Liver (tissue), 8 donors: ENCODE measurements at regions not wholly inside any gene's neighbourhood (a gene's known extent, or its start where the extent isn't known, plus 50 kb on each side); places are given as distances from the start of the nearest gene placed in this dataset.

Source experiments
- DNase-seq: peaks from one replicate; pipeline ENCODE4 v3.0.0-alpha.2; 2017; ENCODE audit warnings: low spot score
- H3K27ac ChIP-seq, 2 donors: one replicate each; pipeline ENCODE4 v1.7.0; 2013; ENCODE audit warnings: inconsistent platforms in 2 of 2, low read length in 2 of 2, control low read depth in 1 of 2, low read depth in 1 of 2, mild to moderate bottlenecking in 1 of 2
- H3K27me3 ChIP-seq, 4 donors: one replicate each; pipeline versions ENCODE4 v1.6.1 to v1.7.0; 2013; ENCODE audit warnings: low read length in 3 of 4, inconsistent platforms in 1 of 4, mild to moderate bottlenecking in 1 of 4, moderate library complexity in 1 of 4; ENCODE audit not compliant: control insufficient read depth in 4 of 4, insufficient read depth in 4 of 4
- H3K36me3 ChIP-seq, 4 donors: one replicate each; pipeline versions ENCODE4 v1.6.1 to v1.7.0; 2013; ENCODE audit warnings: low read length in 3 of 4, mild to moderate bottlenecking in 3 of 4, low read depth in 1 of 4, moderate library complexity in 1 of 4; ENCODE audit not compliant: control insufficient read depth in 4 of 4, insufficient read depth in 3 of 4
- H3K4me1 ChIP-seq, 4 donors: one replicate each; pipeline versions ENCODE4 v1.6.1 to v1.7.0; 2013; ENCODE audit warnings: low read length in 3 of 4, mild to moderate bottlenecking in 3 of 4, moderate library complexity in 1 of 4; ENCODE audit not compliant: control insufficient read depth in 4 of 4, insufficient read depth in 4 of 4
- H3K4me3 ChIP-seq, 3 donors: one replicate each; pipeline versions ENCODE4 v1.6.1 to v1.7.0; 2013; ENCODE audit warnings: low read length in 3 of 3, control low read depth in 1 of 3, low read depth in 1 of 3, mild to moderate bottlenecking in 1 of 3
- H3K9ac ChIP-seq, 2 donors: one replicate each; pipeline ENCODE4 v1.7.0; 2013; ENCODE audit warnings: low read length in 2 of 2, mild to moderate bottlenecking in 2 of 2, moderate library complexity in 2 of 2, control low read depth in 1 of 2, low read depth in 1 of 2
- H3K9me3 ChIP-seq, 4 donors: one replicate each; pipeline versions ENCODE4 v1.6.1 to v1.7.0; 2013; ENCODE audit warnings: low read length in 3 of 4; ENCODE audit not compliant: control insufficient read depth in 4 of 4
- FOXA1 ChIP-seq: IDR thresholded peaks from 2 replicates; pipeline ENCODE4 v1.6.1; 2016; ENCODE audit warnings: antibody characterized with exemption
- FOXA2 ChIP-seq: IDR thresholded peaks from 2 replicates; pipeline ENCODE4 v1.6.1; 2016; ENCODE audit warnings: antibody characterized with exemption
- HNF4A ChIP-seq, 2 donors: conservative IDR thresholded peaks; 2 replicates each; pipeline ENCODE4 v1.6.1; 2016; ENCODE audit warnings: antibody characterized with exemption in 2 of 2, mild to moderate bottlenecking in 2 of 2
- HNF4G ChIP-seq: IDR thresholded peaks from 2 replicates; pipeline ENCODE4 v1.6.1; 2016; ENCODE audit warnings: antibody characterized with exemption
- RAD21 ChIP-seq, 2 donors: IDR thresholded peaks; 2 replicates each; pipeline ENCODE4 v1.6.1; 2016; ENCODE audit warnings: antibody characterized with exemption in 2 of 2, mild to moderate bottlenecking in 2 of 2
- RXRA ChIP-seq, 2 donors: IDR thresholded peaks; 2 replicates each; pipeline ENCODE4 v1.6.1; 2017 to 2018; ENCODE audit warnings: antibody characterized with exemption in 2 of 2, mild to moderate bottlenecking in 1 of 2
- SP1 ChIP-seq: IDR thresholded peaks from 2 replicates; pipeline ENCODE4 v1.6.1; 2018; ENCODE audit warnings: antibody characterized with exemption, mild to moderate bottlenecking
- TAF1 ChIP-seq: conservative IDR thresholded peaks from 2 replicates; pipeline ENCODE4 v1.6.1; 2016; ENCODE audit warnings: antibody characterized with exemption, mild to moderate bottlenecking
- WGBS: extraction: QIAGEN DNeasy Blood & Tissue Kit; methylation state at CpG from one replicate; pipeline ENCODE4 v1.1.7; 2013; 5-methylcytosine and 5-hydroxymethylcytosine counted together
- TF ChIP-seq, protein P1 (sequence below): IDR thresholded peaks from 2 replicates; pipeline ENCODE4 v1.6.1; 2016; ENCODE audit warnings: antibody characterized with exemption
- TF ChIP-seq, protein P2 (sequence below): IDR thresholded peaks from 2 replicates; pipeline ENCODE4 v1.6.1; 2016; ENCODE audit warnings: antibody characterized with exemption
- TF ChIP-seq, protein P3 (sequence below): IDR thresholded peaks from 2 replicates; pipeline ENCODE4 v1.6.1; 2016; ENCODE audit warnings: antibody characterized with exemption, mild to moderate bottlenecking
- TF ChIP-seq, protein P4 (sequence below): fragments of 150-350 bp; IDR thresholded peaks from 2 replicates; pipeline ENCODE4 v1.5.1; 2017; ENCODE audit warnings: improper control_type of control experiment, low read depth, low read length; ENCODE audit not compliant: missing input control
- donor health status: healthy.
- donor health status: healthy.
- donor health status: healthy.
- donor health status: healthy.
- donor health status: healthy.

DNA sequence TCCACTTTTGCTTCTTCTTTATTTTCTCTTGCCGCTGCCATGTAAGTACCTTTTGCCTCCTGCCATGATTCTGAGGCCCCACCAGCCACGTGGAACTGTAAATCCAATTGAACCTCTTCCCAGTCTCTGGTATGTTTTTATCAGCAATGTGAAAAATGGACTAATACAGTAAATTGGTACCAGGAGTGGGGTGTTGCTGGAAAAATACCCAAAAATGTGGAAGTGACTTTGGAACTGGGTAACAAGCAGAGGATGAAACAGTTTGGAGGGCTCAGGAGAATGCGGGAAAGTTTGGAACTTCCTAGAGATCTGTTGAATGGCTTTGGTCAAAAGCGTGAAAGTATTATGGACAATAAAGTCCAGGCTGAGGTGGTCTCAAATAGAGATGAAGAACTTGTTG lies 670.3 kb upstream of the ZWINT start:
- DNase-seq: no peak
- H3K9me3 ChIP-seq: peaks cover 1 to 11% (median 5%) of the 10 kb centered on the region in 4 donors
- TF ChIP-seq FOXA1 (no peak), TAF1 (no peak), RXRA (IDR thresholded peaks at IDR 0.05) (no peak), HNF4G (no peak), HNF4A (conservative IDR thresholded peaks at IDR 0.05) (no peak), SP1 (no peak), FOXA2 (no peak)
- TF ChIP-seq, protein P1, sequence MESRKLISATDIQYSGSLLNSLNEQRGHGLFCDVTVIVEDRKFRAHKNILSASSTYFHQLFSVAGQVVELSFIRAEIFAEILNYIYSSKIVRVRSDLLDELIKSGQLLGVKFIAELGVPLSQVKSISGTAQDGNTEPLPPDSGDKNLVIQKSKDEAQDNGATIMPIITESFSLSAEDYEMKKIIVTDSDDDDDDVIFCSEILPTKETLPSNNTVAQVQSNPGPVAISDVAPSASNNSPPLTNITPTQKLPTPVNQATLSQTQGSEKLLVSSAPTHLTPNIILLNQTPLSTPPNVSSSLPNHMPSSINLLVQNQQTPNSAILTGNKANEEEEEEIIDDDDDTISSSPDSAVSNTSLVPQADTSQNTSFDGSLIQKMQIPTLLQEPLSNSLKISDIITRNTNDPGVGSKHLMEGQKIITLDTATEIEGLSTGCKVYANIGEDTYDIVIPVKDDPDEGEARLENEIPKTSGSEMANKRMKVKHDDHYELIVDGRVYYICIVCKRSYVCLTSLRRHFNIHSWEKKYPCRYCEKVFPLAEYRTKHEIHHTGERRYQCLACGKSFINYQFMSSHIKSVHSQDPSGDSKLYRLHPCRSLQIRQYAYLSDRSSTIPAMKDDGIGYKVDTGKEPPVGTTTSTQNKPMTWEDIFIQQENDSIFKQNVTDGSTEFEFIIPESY: no peak
- TF ChIP-seq, protein P2, sequence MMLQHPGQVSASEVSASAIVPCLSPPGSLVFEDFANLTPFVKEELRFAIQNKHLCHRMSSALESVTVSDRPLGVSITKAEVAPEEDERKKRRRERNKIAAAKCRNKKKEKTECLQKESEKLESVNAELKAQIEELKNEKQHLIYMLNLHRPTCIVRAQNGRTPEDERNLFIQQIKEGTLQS: no peak
- TF ChIP-seq, protein P3, sequence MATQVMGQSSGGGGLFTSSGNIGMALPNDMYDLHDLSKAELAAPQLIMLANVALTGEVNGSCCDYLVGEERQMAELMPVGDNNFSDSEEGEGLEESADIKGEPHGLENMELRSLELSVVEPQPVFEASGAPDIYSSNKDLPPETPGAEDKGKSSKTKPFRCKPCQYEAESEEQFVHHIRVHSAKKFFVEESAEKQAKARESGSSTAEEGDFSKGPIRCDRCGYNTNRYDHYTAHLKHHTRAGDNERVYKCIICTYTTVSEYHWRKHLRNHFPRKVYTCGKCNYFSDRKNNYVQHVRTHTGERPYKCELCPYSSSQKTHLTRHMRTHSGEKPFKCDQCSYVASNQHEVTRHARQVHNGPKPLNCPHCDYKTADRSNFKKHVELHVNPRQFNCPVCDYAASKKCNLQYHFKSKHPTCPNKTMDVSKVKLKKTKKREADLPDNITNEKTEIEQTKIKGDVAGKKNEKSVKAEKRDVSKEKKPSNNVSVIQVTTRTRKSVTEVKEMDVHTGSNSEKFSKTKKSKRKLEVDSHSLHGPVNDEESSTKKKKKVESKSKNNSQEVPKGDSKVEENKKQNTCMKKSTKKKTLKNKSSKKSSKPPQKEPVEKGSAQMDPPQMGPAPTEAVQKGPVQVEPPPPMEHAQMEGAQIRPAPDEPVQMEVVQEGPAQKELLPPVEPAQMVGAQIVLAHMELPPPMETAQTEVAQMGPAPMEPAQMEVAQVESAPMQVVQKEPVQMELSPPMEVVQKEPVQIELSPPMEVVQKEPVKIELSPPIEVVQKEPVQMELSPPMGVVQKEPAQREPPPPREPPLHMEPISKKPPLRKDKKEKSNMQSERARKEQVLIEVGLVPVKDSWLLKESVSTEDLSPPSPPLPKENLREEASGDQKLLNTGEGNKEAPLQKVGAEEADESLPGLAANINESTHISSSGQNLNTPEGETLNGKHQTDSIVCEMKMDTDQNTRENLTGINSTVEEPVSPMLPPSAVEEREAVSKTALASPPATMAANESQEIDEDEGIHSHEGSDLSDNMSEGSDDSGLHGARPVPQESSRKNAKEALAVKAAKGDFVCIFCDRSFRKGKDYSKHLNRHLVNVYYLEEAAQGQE: no peak
- TF ChIP-seq, protein P4, sequence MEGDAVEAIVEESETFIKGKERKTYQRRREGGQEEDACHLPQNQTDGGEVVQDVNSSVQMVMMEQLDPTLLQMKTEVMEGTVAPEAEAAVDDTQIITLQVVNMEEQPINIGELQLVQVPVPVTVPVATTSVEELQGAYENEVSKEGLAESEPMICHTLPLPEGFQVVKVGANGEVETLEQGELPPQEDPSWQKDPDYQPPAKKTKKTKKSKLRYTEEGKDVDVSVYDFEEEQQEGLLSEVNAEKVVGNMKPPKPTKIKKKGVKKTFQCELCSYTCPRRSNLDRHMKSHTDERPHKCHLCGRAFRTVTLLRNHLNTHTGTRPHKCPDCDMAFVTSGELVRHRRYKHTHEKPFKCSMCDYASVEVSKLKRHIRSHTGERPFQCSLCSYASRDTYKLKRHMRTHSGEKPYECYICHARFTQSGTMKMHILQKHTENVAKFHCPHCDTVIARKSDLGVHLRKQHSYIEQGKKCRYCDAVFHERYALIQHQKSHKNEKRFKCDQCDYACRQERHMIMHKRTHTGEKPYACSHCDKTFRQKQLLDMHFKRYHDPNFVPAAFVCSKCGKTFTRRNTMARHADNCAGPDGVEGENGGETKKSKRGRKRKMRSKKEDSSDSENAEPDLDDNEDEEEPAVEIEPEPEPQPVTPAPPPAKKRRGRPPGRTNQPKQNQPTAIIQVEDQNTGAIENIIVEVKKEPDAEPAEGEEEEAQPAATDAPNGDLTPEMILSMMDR: no peak
- H3K4me3 ChIP-seq: no peak overlapping the region
- no peaks in the 10 kb centered on the region for H3K36me3 ChIP-seq
- no peaks in the 10 kb centered on the region for H3K4me1 ChIP-seq
- no peak overlapping the region for H3K9ac ChIP-seq
- WGBS: 86% methylated on average over 4 of the region's 4 CpGs
- no peaks in the 10 kb centered on the region for H3K27me3 ChIP-seq
- H3K27ac ChIP-seq: no peak overlapping the region

DNA sequence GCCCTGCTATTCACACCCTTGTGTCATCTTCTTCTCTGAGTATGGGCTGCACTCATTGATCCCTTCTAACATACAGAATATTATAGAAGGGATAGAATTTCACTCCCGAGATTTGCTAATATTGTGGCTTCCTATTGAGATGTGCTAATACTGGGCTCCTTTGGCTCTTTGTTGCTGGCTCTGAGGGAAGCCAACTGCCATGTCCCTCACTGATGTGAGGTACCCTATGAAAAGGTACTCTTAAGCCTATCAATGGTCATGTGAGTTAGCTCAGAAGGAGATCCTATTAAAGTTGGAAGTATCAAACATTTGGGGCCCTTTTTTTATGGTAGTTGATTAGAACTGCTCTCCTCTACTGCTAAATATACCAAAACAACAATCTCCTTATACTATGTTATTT lies 665.2 kb upstream of the ZWINT start:
- Histone ChIP-seq H3K27ac (no peak overlapping the region), H3K4me3 (no peak overlapping the region), H3K9ac (no peak overlapping the region), H3K27me3 (no peaks in the 10 kb centered on the region), H3K36me3 (no peaks in the 10 kb centered on the region), H3K4me1 (no peaks in the 10 kb centered on the region), H3K9me3 (peaks cover 0 to 5% (median under 1%) of the 10 kb centered on the region in 4 donors)
- no peak for TF ChIP-seq TAF1
- 85% methylated on average over 1 of the region's 1 CpG for WGBS
- DNase-seq: no peak

DNA sequence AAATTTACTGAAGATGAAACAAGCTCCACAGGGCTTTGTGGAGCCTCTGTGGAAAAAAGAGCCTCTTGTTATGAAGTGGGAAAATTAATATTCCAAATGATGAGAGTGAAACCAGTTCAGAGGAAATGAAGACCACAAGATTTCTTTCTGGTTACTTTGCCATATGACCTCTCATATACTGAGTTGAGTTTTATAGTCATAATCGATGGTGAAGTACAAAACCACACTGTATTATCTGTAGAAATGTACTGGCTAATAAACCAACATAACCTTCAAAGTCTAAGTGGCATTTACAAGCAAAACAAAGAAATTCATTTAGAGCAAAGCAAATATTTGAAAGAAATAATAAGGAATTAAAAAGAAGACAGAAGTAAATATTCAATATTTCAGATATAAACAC lies 662.6 kb upstream of the ZWINT start:
- no peaks in the 10 kb centered on the region for H3K27me3 ChIP-seq
- WGBS: 60% methylated on average over 1 of the region's 1 CpG
- DNase-seq: no peak
- H3K36me3 ChIP-seq: no peaks in the 10 kb centered on the region
- no peak overlapping the region for H3K27ac ChIP-seq
- no peak overlapping the region for H3K4me3 ChIP-seq
- no peak overlapping the region for H3K9ac ChIP-seq
- TF ChIP-seq RAD21 (IDR thresholded peaks at IDR 0.05): no peak
- TF ChIP-seq HNF4G: no peak
- TF ChIP-seq, protein P3: no peak
- TF ChIP-seq, protein P2: no peak
- TF ChIP-seq SP1: no peak
- no peaks in the 10 kb centered on the region for H3K9me3 ChIP-seq
- no peaks in the 10 kb centered on the region for H3K4me1 ChIP-seq
